Suprapubic skin (tissue), 4 donors: ENCODE measurements at regions not wholly inside any gene's neighbourhood (a gene's known extent, or its start where the extent isn't known, plus 50 kb on each side); places are given as distances from the start of the nearest gene placed in this dataset.

Experiments
- DNase-seq, 2 donors: peaks; one replicate each; pipeline ENCODE4 v3.0.0-alpha.2; 2019; ENCODE audit warnings: low spot score in 2 of 2
- H3K27ac ChIP-seq: fragments of 200-600 bp; sonication (generic); one replicate; pipeline ENCODE4 v1.5.1; 2019
- H3K27me3 ChIP-seq: fragments of 200-600 bp; sonication (generic); one replicate; pipeline ENCODE4 v1.5.1; 2019
- H3K36me3 ChIP-seq: fragments of 200-600 bp; sonication (generic); one replicate; pipeline ENCODE4 v1.5.1; 2019
- H3K4me1 ChIP-seq: fragments of 200-600 bp; sonication (generic); one replicate; pipeline ENCODE4 v1.5.1; 2019
- H3K4me3 ChIP-seq: fragments of 200-600 bp; sonication (generic); one replicate; pipeline ENCODE4 v1.5.1; 2019; ENCODE audit warnings: mild to moderate bottlenecking
- H3K9me3 ChIP-seq: fragments of 200-600 bp; sonication (generic); one replicate; pipeline ENCODE4 v1.5.1; 2019
- CTCF ChIP-seq, 2 donors: fragments of 200-600 bp in 1 of 2; fragments of 450-650 bp in 1 of 2; sonication (generic) in 1 of 2; IDR thresholded peaks; one replicate each; pipeline ENCODE4 v1.5.1; 2016 to 2019; ENCODE audit warnings: antibody characterized with exemption in 2 of 2, mild to moderate bottlenecking in 1 of 2, moderate library complexity in 1 of 2
- EP300 ChIP-seq: sonication (generic); formaldehyde crosslinking; IDR thresholded peaks from one replicate; pipeline ENCODE4 v1.6.1; 2017; ENCODE audit warnings: antibody characterized with exemption
- POLR2A ChIP-seq, 2 donors: fragments of 450-650 bp; IDR thresholded peaks; one replicate each; pipeline ENCODE4 v1.6.1; 2017; ENCODE audit warnings: antibody characterized with exemption in 2 of 2, mild to moderate bottlenecking in 2 of 2, moderate library complexity in 2 of 2
- POLR2AphosphoS5 ChIP-seq, 3 donors: sonication (generic); formaldehyde crosslinking; IDR thresholded peaks; one replicate each; pipeline ENCODE4 v1.6.1; 2017; ENCODE audit warnings: antibody characterized with exemption in 3 of 3
- WGBS: methylation state at CpG from one replicate; pipeline ENCODE4 v1.1.5; 2018; 5-methylcytosine and 5-hydroxymethylcytosine counted together

DNA sequence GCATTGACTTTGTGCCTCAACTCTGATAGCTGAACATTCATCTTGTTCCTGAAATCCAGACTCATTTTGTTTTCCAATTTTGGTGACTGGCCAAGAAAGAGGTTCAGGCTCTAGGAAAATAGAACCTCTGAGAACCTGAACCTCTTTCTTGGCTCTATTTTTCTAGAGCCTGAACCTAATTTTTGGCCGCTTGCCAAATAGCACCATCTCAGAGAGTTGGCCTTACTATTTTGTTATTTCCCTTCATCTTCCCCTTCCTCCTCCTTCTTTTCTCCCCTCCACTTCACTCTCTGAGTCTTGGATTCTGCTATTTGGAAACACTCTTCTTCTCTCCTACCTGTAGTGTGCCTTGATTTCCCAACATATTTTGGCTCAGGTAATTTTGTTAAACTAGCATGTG, 114.4 kb upstream of the CNTN1 start:
- Histone ChIP-seq H3K27ac (no peak overlapping the region), H3K27me3 (no peaks in the 10 kb centered on the region), H3K4me3 (no peak overlapping the region), H3K36me3 (no peaks in the 10 kb centered on the region), H3K9me3 (no peaks in the 10 kb centered on the region), H3K4me1 (no peaks in the 10 kb centered on the region)
- WGBS: 76% methylated on average over 1 of the region's 1 CpG
- no peak for DNase-seq
- TF ChIP-seq EP300 (no peak), POLR2A (IDR thresholded peaks at IDR 0.05) (no peak), POLR2AphosphoS5 (IDR thresholded peaks at IDR 0.05) (no peak), CTCF (IDR thresholded peaks at IDR 0.05) (no peak)

DNA sequence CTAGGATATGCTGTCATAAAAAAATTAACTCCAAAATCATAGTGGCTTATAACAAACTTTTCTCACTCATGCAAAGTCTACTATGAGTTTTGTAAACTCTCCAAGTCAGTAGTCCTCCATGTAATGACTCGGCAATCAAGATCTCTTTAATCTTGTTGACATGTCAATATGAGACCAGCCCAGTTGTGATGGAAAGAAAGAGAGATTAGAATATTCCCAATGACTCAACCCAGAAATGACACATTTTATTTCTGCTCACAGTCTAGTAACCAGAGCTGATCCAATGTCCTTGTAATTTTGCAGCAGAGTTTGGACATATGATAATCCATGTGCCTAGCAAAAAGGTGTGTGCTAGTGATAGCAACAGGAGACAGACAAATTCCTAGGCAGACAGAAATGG, 112.6 kb upstream of the CNTN1 start:
- no peaks in the 10 kb centered on the region for H3K9me3 ChIP-seq
- TF ChIP-seq CTCF (IDR thresholded peaks at IDR 0.05) (no peak), POLR2AphosphoS5 (IDR thresholded peaks at IDR 0.05) (no peak), POLR2A (IDR thresholded peaks at IDR 0.05) (no peak), EP300 (no peak)
- no peak for DNase-seq
- WGBS: 87% methylated on average over 1 of the region's 1 CpG
- no peak overlapping the region for H3K4me3 ChIP-seq
- no peak overlapping the region for H3K27ac ChIP-seq
- H3K4me1 ChIP-seq: no peaks in the 10 kb centered on the region
- H3K36me3 ChIP-seq: no peaks in the 10 kb centered on the region
- no peaks in the 10 kb centered on the region for H3K27me3 ChIP-seq

DNA sequence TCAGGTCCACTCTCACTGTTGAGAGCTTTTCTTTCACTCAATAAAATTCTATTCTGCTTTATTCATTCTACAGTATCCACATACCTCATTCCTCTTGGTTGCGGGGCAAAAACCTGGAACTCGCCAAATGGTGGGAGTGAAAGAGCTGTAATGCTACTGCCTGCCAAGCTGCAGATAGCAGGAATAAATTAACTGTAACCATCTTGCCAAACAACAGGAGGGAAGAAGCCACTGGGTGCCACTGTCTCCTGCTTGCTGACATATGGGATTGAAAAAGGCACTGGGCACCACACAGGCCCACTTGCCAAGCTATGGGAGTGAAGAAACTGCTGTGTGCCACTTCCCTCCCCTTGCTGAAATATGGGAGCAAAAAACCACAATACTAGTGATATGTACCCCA, 111.9 kb upstream of the CNTN1 start:
- Histone ChIP-seq H3K27me3 (no peaks in the 10 kb centered on the region), H3K36me3 (no peaks in the 10 kb centered on the region), H3K27ac (no peak overlapping the region), H3K9me3 (no peaks in the 10 kb centered on the region), H3K4me1 (no peaks in the 10 kb centered on the region), H3K4me3 (no peak overlapping the region)
- TF ChIP-seq CTCF (IDR thresholded peaks at IDR 0.05) (no peak), POLR2A (IDR thresholded peaks at IDR 0.05) (no peak), EP300 (no peak), POLR2AphosphoS5 (IDR thresholded peaks at IDR 0.05) (no peak)
- no peak for DNase-seq
- WGBS: 83% methylated on average over 2 of the region's 2 CpGs

GRCh38 chr12:40581889-40582288, 110.3 kb upstream of the CNTN1 start:
- no peak for DNase-seq
- Histone ChIP-seq H3K4me1 (no peaks in the 10 kb centered on the region), H3K4me3 (no peak overlapping the region), H3K9me3 (no peaks in the 10 kb centered on the region), H3K27ac (no peak overlapping the region), H3K27me3 (no peaks in the 10 kb centered on the region), H3K36me3 (no peaks in the 10 kb centered on the region)
- no CpG with 5 or more reads among the region's 1 CpG for WGBS
- TF ChIP-seq POLR2A (IDR thresholded peaks at IDR 0.05) (no peak), POLR2AphosphoS5 (IDR thresholded peaks at IDR 0.05) (no peak), CTCF (IDR thresholded peaks at IDR 0.05) (no peak), EP300 (no peak)

DNA sequence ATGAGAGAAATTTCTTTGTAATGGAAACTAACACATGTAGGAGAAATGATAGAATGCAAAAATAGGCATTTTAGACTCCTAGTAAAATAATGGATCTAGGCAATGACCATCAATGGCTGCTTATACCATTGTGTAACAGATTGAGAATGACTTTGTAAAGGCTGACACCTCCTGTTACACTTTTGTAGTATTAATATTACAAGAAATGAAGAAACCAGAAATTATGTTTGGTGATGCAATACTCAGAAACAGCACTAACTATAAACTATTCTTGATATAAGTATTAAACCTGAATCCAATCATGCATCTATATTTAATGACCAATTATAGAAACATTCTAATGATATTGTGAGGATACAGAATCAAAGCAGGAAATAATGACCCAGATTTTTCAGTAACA, 108.5 kb upstream of the CNTN1 start:
- no peak for DNase-seq
- H3K27me3 ChIP-seq: no peaks in the 10 kb centered on the region
- no peak overlapping the region for H3K27ac ChIP-seq
- H3K36me3 ChIP-seq: no peaks in the 10 kb centered on the region
- no peaks in the 10 kb centered on the region for H3K4me1 ChIP-seq
- TF ChIP-seq CTCF (IDR thresholded peaks at IDR 0.05) (no peak), EP300 (no peak), POLR2A (IDR thresholded peaks at IDR 0.05) (no peak), POLR2AphosphoS5 (IDR thresholded peaks at IDR 0.05) (no peak)
- no peak overlapping the region for H3K4me3 ChIP-seq
- no peaks in the 10 kb centered on the region for H3K9me3 ChIP-seq
